Raji (cell line): ENCODE measurements at regions not wholly inside any gene's neighbourhood (a gene's known extent, or its start where the extent isn't known, plus 50 kb on each side); places are given as distances from the start of the nearest gene placed in this dataset.

Experiments used
- POLR2A ChIP-seq: IDR thresholded peaks from 2 replicates; pipeline ENCODE4 v1.6.1; 2011; ENCODE audit warnings: low read depth, low read length, control low read depth; ENCODE audit not compliant: insufficient read depth

DNA sequence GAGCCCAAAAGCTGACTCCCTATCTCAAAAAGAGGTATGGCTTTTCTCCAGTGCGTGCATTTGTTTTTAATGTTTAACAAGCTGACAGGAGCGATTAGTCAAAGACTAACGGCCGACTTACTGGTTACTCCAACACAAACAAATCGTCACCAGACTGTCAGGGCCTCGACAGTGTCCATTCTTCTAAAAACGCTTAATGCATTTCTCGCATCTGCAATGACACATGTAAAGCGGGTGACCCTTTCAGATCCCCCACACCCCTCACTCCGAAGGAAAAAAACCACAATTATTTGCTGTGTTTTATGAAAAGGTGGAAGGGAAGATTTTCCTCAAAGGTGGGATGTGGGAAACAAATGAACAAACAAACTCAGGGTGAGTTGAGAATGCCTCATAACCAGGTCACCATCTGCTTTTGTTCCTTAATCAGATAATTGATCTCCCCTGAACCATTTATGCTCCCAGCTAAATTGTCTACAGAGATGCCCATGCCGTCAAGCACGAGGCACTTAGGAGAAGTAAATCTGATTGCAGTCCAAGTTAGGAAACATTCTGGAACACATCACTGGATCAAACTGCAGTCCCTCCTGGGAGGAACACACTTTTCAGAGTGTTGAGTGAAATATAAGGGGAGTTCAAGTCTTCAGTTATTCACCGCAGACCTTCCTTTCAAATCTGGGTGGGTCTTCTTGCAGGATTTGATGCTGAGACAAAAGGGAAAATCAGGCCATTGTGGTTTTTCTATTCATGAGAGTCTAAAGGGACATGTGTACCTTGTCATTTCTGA, 340.8 kb downstream of the CMPK2 start:
- no peak for TF ChIP-seq POLR2A

DNA sequence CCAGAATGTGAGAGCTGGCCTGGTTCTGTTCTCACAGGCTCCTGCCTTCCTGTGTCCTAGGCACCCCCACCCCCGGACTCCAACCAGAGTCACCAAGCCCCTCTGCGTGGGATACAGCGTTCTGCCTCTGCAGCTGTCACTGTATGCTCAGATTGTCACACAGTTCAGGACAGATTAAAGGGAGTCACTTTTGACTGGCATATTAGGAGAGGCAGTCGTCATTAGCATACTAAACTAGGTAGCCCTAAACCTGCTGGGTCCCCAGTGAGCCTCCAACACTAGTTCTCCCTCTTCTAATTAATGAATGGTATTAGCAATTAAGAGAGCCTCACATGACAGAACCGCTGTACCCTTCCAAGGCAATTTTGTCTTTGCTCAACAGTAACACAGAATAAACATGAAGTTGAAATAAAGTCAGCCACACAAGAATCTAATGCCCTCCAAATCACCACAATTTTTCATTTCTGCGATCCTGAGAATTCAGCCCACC, 340.2 kb downstream of the CMPK2 start:
- TF ChIP-seq POLR2A: no peak

DNA sequence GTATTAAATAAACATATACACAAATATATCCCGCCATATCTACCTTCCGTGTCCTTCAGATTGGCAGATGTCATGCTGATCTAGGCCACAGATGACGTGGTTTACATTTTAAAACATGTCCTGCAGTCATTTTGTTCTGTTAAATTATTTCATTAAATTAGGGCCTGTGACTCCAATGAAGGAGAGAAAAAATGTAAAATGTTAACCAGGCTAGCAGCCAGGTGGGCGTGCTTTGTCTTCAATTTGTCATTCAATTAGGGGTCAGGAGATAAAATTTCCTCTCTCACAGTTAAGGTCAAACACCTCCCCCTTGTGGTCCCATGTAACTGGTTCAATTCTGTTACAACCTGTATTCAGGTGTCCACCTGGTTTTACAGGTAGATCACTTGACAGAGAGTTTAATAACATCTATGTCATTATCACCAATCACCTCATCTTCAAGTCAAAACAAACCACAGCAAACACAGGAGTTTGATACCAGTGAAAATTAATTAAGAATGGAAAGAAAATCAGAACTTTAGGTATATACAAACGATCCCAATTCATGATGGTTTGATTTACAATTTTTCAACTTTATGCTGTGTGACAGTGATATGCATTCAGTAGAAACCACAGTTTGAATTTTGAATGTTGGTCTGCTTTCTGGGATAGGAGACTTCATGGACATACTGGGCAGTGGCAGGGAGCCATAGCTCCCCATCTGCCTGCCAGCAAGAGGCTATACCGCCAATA, 339.4 kb downstream of the CMPK2 start:
- no peak for TF ChIP-seq POLR2A

DNA sequence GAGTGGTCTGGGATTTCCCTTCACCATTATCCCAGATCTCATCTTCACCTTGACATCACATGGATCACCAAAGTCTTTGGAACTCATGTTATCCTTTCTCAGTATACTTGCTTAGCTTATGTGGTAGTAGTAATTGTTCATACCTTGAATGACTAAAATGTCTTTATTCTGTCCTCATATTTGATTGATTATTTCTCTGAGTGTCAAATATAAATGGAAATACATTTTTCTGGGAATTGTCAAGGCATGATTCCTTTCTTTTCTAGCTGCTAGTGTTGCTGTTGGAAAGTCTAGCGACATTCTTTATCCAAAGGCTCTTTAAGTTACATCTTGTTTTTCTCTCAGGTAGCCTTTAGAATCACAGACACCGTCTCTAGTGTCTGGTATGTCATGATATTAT, 334.4 kb downstream of the CMPK2 start:
- no peak for TF ChIP-seq POLR2A

DNA sequence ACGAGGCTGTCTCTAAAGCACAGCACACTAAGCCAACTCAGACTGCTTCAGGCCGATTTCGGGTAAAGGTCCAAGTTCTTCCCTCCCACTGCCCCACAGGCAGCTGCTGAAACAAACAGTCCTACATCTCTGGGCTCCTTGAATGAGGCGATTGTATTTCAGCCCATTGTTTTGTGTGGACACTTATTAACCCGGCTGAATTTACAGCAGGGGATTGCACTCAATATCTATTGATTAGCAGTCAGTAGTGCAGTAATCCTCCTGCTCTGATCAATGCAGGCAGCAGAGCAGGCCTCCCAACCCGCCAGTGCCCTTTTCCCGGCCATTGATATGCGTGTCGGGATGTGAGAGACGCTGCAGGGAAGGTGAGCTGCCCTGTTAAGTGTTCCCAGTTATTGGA, 330.1 kb downstream of the CMPK2 start:
- no peak for TF ChIP-seq POLR2A

DNA sequence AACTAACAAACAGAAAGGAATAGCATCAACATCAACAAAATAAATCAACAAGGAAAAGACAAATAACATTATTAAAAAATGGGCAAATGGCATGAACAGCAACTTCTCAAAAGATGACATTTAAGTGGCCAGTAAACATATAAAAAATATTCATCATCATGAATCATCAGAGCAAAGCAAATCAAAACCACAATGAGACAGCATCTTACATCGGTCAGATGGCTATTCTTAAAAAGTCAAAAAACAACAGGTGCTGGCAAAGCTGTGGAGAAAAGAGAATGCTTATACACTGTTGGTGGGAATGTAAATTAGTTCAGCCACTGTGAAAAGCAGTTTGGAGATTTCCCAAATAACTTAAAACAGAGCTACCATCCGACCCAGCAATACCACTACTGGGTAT, 327.1 kb downstream of the CMPK2 start:
- no peak for TF ChIP-seq POLR2A

DNA sequence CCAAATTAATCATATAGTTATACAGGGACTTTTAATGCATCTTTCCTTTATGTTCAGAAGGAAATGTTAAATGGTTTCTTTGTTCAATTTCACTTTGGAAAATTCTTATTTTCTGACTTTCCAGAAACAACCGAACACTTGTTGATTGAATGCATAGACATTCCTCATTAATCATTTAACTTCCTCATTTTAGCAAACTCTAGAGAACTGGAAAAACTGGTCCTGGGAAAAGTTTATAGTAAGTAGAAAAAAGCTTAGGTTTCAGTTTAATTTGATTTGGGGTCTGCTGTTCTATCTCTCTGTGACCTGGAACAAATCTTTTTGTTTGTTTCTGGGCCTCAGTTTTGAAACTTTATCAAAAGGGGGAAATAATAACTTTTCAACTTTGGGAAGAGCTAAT, 320.4 kb downstream of the CMPK2 start:
- TF ChIP-seq POLR2A: no peak

DNA sequence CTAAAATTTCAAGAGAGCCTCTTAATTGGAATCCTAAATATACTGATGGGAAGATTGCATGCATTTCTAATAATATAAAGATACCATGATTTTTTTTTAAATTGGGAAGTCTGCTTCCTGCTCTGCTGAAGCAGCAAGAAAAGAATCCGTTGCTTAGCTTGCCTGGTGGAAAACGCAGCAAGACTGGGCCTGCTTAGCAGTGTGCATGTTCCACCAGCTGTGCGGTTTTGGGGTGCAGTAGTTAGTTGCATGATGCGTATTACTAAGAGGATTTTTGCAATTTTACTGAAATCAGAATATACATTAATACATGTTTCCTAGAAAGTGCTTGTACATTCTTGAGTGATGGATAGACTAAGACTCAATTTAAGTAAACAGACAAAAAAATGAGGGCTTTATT, 319.9 kb downstream of the CMPK2 start:
- TF ChIP-seq POLR2A: no peak

DNA sequence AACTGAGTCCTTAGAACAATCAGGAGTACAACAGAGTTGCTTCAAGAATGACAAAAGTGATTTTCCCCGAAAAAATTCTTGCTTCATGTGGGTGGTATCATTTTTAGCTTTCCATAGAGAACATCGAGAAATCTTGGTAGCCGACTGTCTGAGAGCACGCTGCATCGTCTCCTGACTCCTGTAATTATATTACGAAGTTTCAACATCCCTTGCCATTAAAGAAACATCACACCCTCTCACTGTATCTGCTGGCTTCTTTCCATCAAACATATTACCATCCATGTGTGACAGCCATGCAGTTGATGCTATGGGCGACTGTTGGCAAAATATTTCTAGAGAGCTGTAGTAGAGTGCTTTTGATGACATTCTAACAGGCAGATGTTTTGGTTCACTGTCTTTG, 311.2 kb downstream of the CMPK2 start:
- no peak for TF ChIP-seq POLR2A

DNA sequence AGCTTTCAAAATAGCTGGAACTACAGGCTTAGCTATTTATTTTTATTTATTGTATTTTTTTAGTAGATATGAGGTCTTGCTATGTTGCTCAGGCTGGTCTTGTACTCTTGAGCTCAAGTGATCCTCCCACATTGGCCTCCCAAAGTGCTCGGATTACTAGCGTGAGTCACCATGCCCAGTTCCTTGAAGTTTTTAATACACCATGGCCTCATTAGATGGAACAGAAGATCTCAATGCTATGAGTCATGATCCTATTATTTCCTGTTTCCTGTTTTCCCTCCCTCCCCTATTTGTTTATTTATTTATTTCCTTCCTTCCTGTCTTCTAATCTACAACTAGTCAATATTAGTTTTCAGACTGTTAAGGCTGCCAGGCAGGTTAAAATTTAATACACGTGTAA, 309.0 kb downstream of the CMPK2 start:
- no peak for TF ChIP-seq POLR2A

DNA sequence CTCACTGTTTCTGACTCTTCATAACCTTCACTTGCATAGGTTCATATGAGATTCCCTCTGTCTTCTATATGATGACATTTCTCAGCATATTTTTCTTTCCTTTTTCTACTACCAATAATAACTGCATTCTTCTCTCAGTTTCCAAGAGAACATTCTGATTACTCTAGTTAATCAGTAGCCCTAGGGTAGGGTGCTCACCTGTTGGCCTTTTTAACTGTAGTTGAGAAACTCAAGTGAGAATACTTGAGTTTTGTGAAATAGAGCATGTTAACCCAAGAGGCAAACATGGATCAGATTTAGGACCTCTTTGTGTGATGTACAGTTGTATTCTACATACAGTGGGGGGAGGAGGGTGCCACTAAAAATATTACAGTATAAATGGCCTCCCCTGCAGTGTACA, 308.0 kb downstream of the CMPK2 start:
- no peak for TF ChIP-seq POLR2A

DNA sequence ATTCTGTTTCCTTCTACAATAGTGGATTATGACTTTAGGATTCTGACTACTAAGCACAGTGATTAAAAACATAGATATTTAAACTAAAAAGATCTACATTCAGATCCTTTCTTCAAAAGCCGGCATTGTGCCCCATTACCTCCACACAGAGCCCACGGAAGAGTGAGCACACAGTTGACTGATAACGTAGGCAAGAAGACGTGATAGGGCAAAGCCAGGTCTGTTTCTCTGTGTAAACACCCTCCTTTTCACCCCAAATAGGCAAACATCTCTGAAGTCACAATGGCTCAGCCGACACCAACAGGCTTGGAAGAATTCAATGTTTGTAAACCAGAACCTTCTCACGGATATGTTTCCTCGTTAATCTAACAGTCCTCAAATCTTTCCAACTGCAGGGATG, 302.9 kb downstream of the CMPK2 start:
- TF ChIP-seq POLR2A: no peak

DNA sequence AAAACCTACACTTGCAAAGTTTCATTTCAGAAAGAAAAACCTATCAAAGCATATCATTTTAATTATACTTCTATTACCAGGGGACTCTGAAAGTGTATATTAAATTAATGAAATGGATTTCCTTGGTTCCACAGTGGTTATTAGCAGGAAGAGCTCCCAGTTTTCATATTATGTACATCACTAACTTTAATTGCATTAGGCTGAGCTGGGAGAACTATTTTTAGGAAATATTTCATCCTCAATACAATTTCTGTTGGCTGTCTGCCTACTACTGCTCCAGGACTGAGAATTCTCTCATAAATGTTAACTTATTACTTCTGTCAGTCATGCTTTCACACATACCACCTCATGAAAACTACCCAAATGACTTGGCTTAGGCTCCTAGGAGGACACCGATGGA, 301.4 kb downstream of the CMPK2 start:
- TF ChIP-seq POLR2A: no peak

DNA sequence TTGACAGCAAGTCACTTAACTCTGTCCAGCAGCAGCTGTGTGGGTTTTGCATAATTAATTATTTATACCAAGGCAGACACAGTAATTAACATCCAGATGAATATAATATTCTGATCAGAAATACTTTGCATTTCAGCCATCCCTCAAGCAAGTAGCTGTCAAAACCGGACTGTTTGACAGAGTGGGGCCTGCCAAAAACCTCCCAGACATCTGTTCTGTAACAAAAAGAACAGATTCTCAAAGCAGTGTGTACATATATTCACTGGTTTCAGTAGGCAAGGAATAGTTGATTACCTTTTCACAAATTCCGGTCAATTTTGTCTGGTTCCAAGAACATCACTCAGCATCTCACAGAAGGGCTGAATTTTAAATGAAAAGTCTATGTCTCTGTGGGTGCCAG, 291.6 kb downstream of the CMPK2 start:
- TF ChIP-seq POLR2A: no peak

DNA sequence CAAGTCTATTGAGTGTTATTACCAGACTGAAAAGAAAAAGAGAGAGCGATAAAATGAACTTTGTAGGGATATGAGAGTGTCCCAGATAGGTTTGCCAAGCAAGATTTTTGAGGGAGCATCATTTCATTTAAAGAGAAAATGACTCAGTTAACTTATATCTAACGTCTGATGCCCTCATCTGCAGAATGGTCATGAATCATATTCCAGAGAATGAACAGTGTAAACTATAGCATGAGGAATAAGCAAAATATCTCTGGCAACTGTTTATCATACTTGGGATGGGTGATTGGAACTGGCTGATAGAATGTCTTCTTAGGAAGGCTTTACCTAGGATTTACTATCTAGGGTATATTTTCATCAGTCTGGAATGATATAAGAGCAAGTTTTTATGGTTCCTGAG, 289.4 kb downstream of the CMPK2 start:
- TF ChIP-seq POLR2A: no peak

DNA sequence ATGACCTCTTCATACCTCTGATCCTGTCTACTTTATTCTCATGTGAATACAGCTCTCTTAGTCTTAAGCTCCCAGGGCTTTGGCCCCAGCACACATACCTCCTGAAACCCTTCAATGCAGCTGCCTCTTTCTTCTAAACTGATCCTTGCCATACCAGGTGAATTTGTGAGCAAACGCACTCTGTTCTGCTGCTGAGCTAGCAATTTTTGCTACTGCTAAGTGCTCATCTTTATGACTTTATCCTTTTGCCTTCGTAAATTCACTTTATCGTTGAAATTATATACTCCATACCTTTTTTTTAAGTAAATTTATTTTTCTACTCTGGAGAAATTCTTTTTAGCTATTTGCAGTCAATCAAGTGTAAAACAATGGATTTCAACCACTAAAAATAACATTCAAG, 287.7 kb downstream of the CMPK2 start:
- no peak for TF ChIP-seq POLR2A
